WERI-Rb-1 (cell line): ENCODE measurements at regions not wholly inside any gene's neighbourhood (a gene's known extent, or its start where the extent isn't known, plus 50 kb on each side); places are given as distances from the start of the nearest gene placed in this dataset.

Experiments used
- DNase-seq: peaks from one replicate; pipeline ENCODE4 v3.0.0-alpha.2; 2020
- H3K27ac ChIP-seq: fragments of 250-450 bp; sonication (Bioruptor Pico); 2 replicates; pipeline ENCODE4 v1.5.1; 2020; ENCODE audit warnings: mild to moderate bottlenecking, moderate library complexity
- H3K27me3 ChIP-seq: fragments of 250-450 bp; sonication (Bioruptor Pico); 2 replicates; pipeline ENCODE4 v1.5.1; 2021; ENCODE audit warnings: mild to moderate bottlenecking, low read depth, moderate library complexity; ENCODE audit not compliant: insufficient read depth, severe bottlenecking
- H3K36me3 ChIP-seq: fragments of 250-450 bp; sonication (Bioruptor Pico); 2 replicates; pipeline ENCODE4 v1.5.1; 2020; ENCODE audit warnings: mild to moderate bottlenecking, moderate library complexity
- H3K4me3 ChIP-seq: 2 replicates; pipeline ENCODE4 v1.5.1; 2011; ENCODE audit warnings: low read depth, mild to moderate bottlenecking, control low read depth, low read length
- H3K9me3 ChIP-seq: fragments of 250-450 bp; sonication (Bioruptor Pico); 2 replicates; pipeline ENCODE4 v1.5.1; 2021; ENCODE audit warnings: mild to moderate bottlenecking, moderate library complexity; ENCODE audit not compliant: severe bottlenecking
- TF ChIP-seq, protein P1 (sequence below): IDR thresholded peaks from 2 replicates; pipeline ENCODE4 v1.5.1; 2011; ENCODE audit warnings: low read depth, mild to moderate bottlenecking, control low read depth, inconsistent platforms, low read length

DNA sequence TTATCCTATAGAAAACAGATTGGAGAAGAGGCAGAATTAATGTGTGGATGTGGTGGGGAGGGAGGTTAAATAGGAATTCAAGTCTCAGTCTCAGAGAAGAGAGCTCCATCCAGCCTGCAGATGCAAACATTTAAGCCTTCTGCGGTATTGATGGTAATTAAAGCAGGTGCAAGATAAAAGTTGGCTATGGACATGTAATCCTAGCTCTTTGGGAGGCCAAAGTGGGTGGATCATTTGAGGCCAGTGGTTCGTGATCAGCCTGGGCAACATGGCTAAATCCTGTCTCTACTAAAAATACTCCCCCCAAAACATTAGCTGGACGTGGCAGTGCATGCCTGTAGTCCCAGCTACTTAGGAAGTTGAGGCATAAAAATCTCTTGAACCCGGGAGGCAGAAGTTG lies 332.7 kb downstream of the PABPC4L start:
- TF ChIP-seq, protein P1, sequence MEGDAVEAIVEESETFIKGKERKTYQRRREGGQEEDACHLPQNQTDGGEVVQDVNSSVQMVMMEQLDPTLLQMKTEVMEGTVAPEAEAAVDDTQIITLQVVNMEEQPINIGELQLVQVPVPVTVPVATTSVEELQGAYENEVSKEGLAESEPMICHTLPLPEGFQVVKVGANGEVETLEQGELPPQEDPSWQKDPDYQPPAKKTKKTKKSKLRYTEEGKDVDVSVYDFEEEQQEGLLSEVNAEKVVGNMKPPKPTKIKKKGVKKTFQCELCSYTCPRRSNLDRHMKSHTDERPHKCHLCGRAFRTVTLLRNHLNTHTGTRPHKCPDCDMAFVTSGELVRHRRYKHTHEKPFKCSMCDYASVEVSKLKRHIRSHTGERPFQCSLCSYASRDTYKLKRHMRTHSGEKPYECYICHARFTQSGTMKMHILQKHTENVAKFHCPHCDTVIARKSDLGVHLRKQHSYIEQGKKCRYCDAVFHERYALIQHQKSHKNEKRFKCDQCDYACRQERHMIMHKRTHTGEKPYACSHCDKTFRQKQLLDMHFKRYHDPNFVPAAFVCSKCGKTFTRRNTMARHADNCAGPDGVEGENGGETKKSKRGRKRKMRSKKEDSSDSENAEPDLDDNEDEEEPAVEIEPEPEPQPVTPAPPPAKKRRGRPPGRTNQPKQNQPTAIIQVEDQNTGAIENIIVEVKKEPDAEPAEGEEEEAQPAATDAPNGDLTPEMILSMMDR = no peak
- H3K4me3 ChIP-seq = no peak overlapping the region
- H3K36me3 ChIP-seq = no peaks in the 10 kb centered on the region
- no peaks in the 10 kb centered on the region for H3K9me3 ChIP-seq
- no peak for DNase-seq
- H3K27ac ChIP-seq = no peak overlapping the region
- H3K27me3 ChIP-seq = no peaks in the 10 kb centered on the region

DNA sequence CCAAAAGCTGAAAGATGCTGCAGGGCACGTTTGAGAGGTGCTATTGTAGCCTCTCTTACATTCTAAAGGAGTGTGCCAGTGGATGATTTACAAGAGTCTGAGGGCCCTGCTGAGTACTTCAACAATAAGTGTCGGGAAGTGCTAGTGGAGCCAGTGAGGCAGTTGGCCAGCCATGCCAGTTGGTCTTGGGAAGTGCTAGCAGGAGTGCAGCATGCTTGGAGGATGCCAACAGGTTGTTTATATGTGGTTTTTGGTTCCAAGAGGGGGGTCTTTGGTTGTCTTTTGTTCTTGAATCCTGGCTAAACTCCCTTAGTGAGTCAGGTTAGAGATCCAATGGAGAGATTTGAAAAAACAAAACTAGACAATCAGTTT lies 335.3 kb downstream of the PABPC4L start:
- no peak for DNase-seq
- Histone ChIP-seq H3K27me3 (no peaks in the 10 kb centered on the region), H3K36me3 (no peaks in the 10 kb centered on the region), H3K27ac (no peak overlapping the region), H3K9me3 (no peaks in the 10 kb centered on the region), H3K4me3 (no peak overlapping the region)
- TF ChIP-seq, protein P1 = no peak

DNA sequence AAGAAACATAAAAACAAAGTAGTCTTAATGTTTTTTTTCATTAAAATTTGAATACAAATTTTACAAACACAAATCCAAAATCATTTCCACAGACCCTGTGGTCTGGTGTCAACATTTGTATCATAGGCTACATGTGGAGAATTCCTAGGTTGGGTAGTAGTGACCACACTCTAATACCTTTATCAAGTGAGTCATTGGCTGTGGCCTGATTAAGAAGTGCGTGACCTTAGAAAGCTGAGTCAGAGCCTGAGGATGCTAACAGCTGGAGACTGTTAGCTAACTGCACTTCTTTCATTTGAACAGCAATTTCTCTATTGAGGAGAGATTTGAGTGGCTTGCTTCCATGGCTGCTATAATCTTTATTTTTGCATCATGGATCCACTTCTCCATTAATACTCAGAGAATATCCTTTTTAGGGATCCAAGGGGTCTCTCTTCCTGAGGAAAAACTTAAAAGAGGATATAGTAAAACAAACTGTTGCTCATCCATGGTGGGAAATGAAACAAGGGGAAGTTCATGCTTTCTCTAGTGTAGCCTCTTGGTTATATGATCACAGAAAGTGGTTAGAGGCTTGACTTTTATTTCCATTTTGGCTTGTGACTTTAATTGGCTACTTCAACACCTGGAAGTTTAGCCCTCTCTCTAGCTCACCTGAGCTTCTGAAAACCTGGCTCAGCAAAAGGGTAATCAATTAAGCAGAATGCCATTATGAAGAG lies 335.8 kb downstream of the PABPC4L start:
- Histone ChIP-seq H3K27me3 (no peaks in the 10 kb centered on the region), H3K4me3 (no peak overlapping the region), H3K36me3 (no peaks in the 10 kb centered on the region), H3K9me3 (no peaks in the 10 kb centered on the region), H3K27ac (no peak overlapping the region)
- peak; percentile 25 for DNase-seq
- TF ChIP-seq, protein P1 = no peak

DNA sequence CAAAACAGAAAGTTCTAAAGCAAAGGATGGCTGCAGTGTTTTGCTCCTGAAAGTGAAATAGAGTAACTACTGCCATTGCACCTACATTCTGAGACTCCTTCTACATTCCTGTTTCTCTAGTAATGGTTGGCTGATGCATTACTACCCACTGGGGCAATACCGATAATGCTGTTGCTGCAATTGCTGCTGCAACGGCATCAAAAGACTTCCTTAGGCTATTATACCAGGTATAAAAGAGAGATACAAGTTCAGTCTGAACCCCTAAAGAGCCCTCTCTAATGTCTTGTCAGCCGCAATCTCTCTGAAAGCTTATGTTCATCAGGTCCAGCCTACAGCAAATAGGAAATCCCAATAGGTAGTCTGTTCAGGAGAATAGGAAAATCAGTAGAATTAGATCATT lies 338.4 kb downstream of the PABPC4L start:
- H3K36me3 ChIP-seq = no peaks in the 10 kb centered on the region
- no peak for DNase-seq
- H3K9me3 ChIP-seq = no peaks in the 10 kb centered on the region
- TF ChIP-seq, protein P1 = no peak
- no peak overlapping the region for H3K4me3 ChIP-seq
- H3K27me3 ChIP-seq = no peaks in the 10 kb centered on the region
- H3K27ac ChIP-seq = no peak overlapping the region

DNA sequence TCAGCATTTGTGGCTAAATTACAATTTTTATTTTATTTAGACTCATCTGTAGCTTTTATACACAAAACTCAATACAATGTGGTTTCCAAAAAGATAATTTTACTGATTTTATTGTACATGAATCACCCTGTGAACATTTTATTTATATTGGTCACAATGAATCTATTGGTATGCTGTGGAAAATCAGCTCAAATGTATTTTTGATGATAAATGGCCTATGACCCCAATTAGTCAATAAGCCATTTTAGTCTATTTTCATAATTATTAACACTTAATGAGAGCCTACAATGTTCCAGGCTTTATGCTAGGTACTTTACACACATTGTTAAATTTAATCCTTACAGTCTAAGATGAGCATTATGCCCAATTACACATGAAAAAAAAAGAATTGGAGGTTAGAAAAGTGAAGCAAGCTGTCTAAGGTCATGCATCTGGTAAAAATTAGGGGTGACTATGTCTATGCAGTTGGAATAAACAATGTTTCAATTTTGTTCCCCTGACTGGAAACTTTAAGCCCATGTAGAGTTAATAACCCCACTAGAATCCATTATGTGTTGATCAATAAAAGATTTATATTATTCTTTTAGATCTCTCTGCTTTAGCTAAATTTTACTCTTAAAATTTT lies 344.7 kb downstream of the PABPC4L start:
- Histone ChIP-seq H3K27me3 (no peaks in the 10 kb centered on the region), H3K4me3 (no peak overlapping the region), H3K9me3 (no peaks in the 10 kb centered on the region), H3K27ac (no peak overlapping the region), H3K36me3 (no peaks in the 10 kb centered on the region)
- TF ChIP-seq, protein P1 = no peak
- no peak for DNase-seq
